SK-MEL-5 (cell line): ENCODE measurements at regions not wholly inside any gene's neighbourhood (a gene's known extent, or its start where the extent isn't known, plus 50 kb on each side); places are given as distances from the start of the nearest gene placed in this dataset.

Source experiments
- DNase-seq: peaks from one replicate; pipeline ENCODE4 v3.0.0-alpha.2; 2016; ENCODE audit warnings: low read depth, low spot score
- in situ Hi-C: cut with HindIII; loops from 2 replicates; pipeline ENCODE4 v1.10.0; 2016; ENCODE audit warnings: low sequenced_read_pairs, high pct_unique_total_duplicates, low pct_unique_long_range_greater_than_20kb
- small RNA-seq, 2 experiments: library from RNA; depleted of rRNA; stranded (forward); fragments of <200 nt; gene quantifications; one replicate each; pipeline ENCODE3, GENCODE V24; 2014

GRCh38 chr6:51542475-51542874 is 544.9 kb downstream of the PKHD1 start:
- in situ Hi-C loops, result no loop called here
- no peak for DNase-seq

GRCh38 chr6:51550243-51550642 is 537.2 kb downstream of the PKHD1 start:
- no peak for DNase-seq
- in situ Hi-C loops, result no loop called here

DNA sequence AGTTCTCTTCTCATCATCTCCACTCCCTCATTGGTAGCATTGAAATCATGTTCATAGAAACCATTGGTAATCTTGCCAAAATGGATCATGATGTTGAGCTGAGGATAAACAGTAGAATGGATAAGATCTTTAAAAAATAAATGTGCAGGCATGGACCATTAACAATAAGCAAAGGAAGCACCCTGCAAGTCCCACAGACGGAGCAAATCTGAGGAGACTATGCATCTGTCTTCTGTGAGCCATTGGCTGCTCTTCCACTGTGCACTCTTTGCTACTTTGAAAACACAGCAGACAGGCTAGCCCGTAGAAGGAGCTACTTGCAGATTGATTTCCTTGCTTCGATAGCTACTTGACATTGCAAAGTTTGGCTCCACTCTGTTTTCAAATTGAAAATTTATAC is 535.0 kb downstream of the PKHD1 start:
- no peak for DNase-seq
- in situ Hi-C loops, result no loop called here

DNA sequence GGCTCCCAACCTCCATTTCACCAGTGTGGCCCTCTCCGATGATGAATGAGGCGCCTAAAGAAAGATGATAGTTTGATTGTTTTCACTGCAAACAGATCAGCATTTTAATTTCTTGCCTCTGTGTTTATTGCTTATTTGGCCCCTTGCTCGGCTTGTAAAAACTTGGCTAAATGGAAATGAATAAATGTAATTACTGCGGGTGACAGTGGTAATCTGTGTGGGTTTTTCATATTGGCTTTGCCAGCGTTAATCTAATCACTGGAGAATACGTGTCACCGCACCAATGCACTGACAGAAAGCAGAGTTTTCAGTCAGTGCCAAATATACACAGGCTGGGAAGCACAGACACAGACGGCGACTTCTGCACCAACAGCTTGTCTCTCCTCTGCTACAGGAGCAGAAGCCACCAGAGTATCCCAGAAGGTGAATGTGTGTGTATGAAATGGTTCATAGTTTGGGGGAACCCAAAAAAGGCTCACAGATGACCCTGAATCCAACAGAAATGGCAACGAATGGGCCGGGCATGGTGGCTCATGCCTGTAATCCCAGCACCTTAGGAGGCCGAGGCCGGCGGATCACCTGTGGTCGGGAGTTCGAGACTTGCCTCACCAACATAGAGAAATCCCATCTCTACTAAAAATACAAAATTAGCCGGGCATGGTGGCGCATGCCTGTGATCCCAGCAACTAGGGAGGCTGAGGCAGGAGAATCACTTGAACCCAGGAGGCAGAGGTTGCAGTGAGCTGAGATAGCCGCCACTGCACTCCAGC is 534.0 kb downstream of the PKHD1 start:
- in situ Hi-C loops, result no loop called here
- DNase-seq, result no peak

GRCh38 chr6:51554029-51554428 is 533.4 kb downstream of the PKHD1 start:
- in situ Hi-C loops, result no loop called here
- DNase-seq, result no peak

- in situ Hi-C loops, result no loop called here
- peak; percentile 14 for DNase-seq
These were observed 528.4 kb downstream of the PKHD1 start for GRCh38 chr6:51559059-51559458.

- in situ Hi-C loops, result no loop called here
- DNase-seq, result no peak
These were observed 525.2 kb downstream of the PKHD1 start for GRCh38 chr6:51562198-51562597.

Small RNAs in the stretch of these regions (small RNA-seq; reads per million reads assigned to genes)
- 0 to 0.04 reads per million in 2 experiments for gene RF00572
